ENCODE measurements at regions not wholly inside any gene's neighbourhood (a gene's known extent, or its start where the extent isn't known, plus 50 kb on each side); places are given as distances from the start of the nearest gene placed in this dataset.

- H3K4me1 ChIP-seq (replicated peaks) = no peaks in the 10 kb centered on the region
- 73% methylated on average over 8 of the region's 8 CpGs for WGBS
- no peaks in the 10 kb centered on the region for H3K36me3 ChIP-seq
- H3K27ac ChIP-seq = no peak overlapping the region
- DNase-seq (ENCODE audit: low spot score) = no peak
- intact Hi-C loops (cut with DNase I) = no loop called here
- TF ChIP-seq POLR2AphosphoS5 (IDR thresholded peaks at IDR 0.05) (no peak), POLR2A (IDR thresholded peaks at IDR 0.05) (no peak), CTCF (IDR thresholded peaks at IDR 0.05) (no peak)
- no peaks in the 10 kb centered on the region for H3K27me3 ChIP-seq (replicated peaks; ENCODE audit: insufficient read depth)
- H3K9me3 ChIP-seq = no peaks in the 10 kb centered on the region
- H3K4me3 ChIP-seq = no peak overlapping the region
Measured at GRCh38 chr12:126030573-126030972, 965.3 kb downstream of the AACS start.

- H3K27ac ChIP-seq = no peak overlapping the region
- no peaks in the 10 kb centered on the region for H3K4me1 ChIP-seq (replicated peaks)
- intact Hi-C loops (cut with DNase I) = no loop called here
- DNase-seq (ENCODE audit: low spot score) = no peak
- no peaks in the 10 kb centered on the region for H3K36me3 ChIP-seq
- no peak overlapping the region for H3K4me3 ChIP-seq
- H3K9me3 ChIP-seq = no peaks in the 10 kb centered on the region
- H3K27me3 ChIP-seq (replicated peaks; ENCODE audit: insufficient read depth) = no peaks in the 10 kb centered on the region
- TF ChIP-seq POLR2AphosphoS5 (IDR thresholded peaks at IDR 0.05) (no peak), POLR2A (IDR thresholded peaks at IDR 0.05) (no peak), CTCF (IDR thresholded peaks at IDR 0.05) (no peak)
- WGBS = 49% methylated on average over 3 of the region's 3 CpGs
Measured at GRCh38 chr12:126033751-126034150, 968.5 kb downstream of the AACS start.

- H3K27ac ChIP-seq = no peak overlapping the region
- DNase-seq (ENCODE audit: low spot score) = no peak
Measured at GRCh38 chr12:126036348-126036747, 971.1 kb downstream of the AACS start.

GRCh38 chr12:126038434-126038833 is 973.2 kb downstream of the AACS start:
- 48% methylated on average over 1 of the region's 1 CpG for WGBS
- no peak for DNase-seq (ENCODE audit: low spot score)

More at GRCh38 chr12:126036348-126036747, 971.1 kb downstream of the AACS start:
- Histone ChIP-seq H3K9me3 (no peaks in the 10 kb centered on the region), H3K4me3 (no peak overlapping the region), H3K4me1 (replicated peaks) (no peaks in the 10 kb centered on the region), H3K27me3 (replicated peaks; ENCODE audit: insufficient read depth) (no peaks in the 10 kb centered on the region), H3K36me3 (no peaks in the 10 kb centered on the region)
- intact Hi-C loops (cut with DNase I) = no loop called here
- no peak for TF ChIP-seq POLR2AphosphoS5 (IDR thresholded peaks at IDR 0.05)

GRCh38 chr12:126040307-126040706 is 975.1 kb downstream of the AACS start:
- DNase-seq (ENCODE audit: low spot score) = no peak
- Histone ChIP-seq H3K27ac (no peak overlapping the region), H3K36me3 (no peaks in the 10 kb centered on the region), H3K4me1 (replicated peaks) (no peaks in the 10 kb centered on the region), H3K27me3 (replicated peaks; ENCODE audit: insufficient read depth) (no peaks in the 10 kb centered on the region), H3K4me3 (no peak overlapping the region), H3K9me3 (no peaks in the 10 kb centered on the region)
- 78% methylated on average over 5 of the region's 5 CpGs for WGBS
- no peak for TF ChIP-seq POLR2AphosphoS5 (IDR thresholded peaks at IDR 0.05)
- no peak for TF ChIP-seq POLR2A (IDR thresholded peaks at IDR 0.05)
- TF ChIP-seq CTCF (IDR thresholded peaks at IDR 0.05) = no peak
- intact Hi-C loops (cut with DNase I) = no loop called here

More at GRCh38 chr12:126038434-126038833, 973.2 kb downstream of the AACS start:
- Histone ChIP-seq H3K9me3 (no peaks in the 10 kb centered on the region), H3K27ac (no peak overlapping the region), H3K4me1 (replicated peaks) (no peaks in the 10 kb centered on the region), H3K27me3 (replicated peaks; ENCODE audit: insufficient read depth) (no peaks in the 10 kb centered on the region), H3K4me3 (no peak overlapping the region), H3K36me3 (no peaks in the 10 kb centered on the region)
- intact Hi-C loops (cut with DNase I) = no loop called here
- no peak for TF ChIP-seq POLR2AphosphoS5 (IDR thresholded peaks at IDR 0.05)
- no peak for TF ChIP-seq POLR2A (IDR thresholded peaks at IDR 0.05)
- no peak for TF ChIP-seq CTCF (IDR thresholded peaks at IDR 0.05)

Data from prostate gland (tissue), 2 donors.